Cardiac fibroblast (primary cell): ENCODE measurements at regions not wholly inside any gene's neighbourhood (a gene's known extent, or its start where the extent isn't known, plus 50 kb on each side); places are given as distances from the start of the nearest gene placed in this dataset.
"Not testable (repeated sequence)": the region's sequence is repeated elsewhere in the genome, so short reads cannot be mapped to it uniquely, and the experiment has no call there.

Experiments used
- DNase-seq, 2 donors: peaks; one replicate each; pipeline versions ENCODE4 v3.0.0 to v3.0.0-alpha.2; 2010; ENCODE audit warnings: low read depth in 2 of 2
- H3K4me3 ChIP-seq, 2 donors: replicated peaks in 1 of 2; 1 replicate in 1 of 2; 2 replicates in 1 of 2; pipeline ENCODE4 v1.5.1; 2011; ENCODE audit warnings: low read depth in 2 of 2, low read length in 2 of 2, mild to moderate bottlenecking in 2 of 2, moderate library complexity in 1 of 2
- CTCF ChIP-seq: IDR thresholded peaks from one replicate; pipeline ENCODE4 v1.5.1; 2011; ENCODE audit warnings: low read depth, mild to moderate bottlenecking, low read length, inconsistent platforms

GRCh38 chr6:11374036-11375010 is 141.9 kb upstream of the NEDD9 start:
- H3K4me3 ChIP-seq = no peak overlapping the region
- TF ChIP-seq CTCF = no peak
- DNase-seq = no peak

- no peak for TF ChIP-seq CTCF
Observed at GRCh38 chr6:11373208-11373607, 140.7 kb upstream of the NEDD9 start.

GRCh38 chr6:11372186-11372790 is 139.8 kb upstream of the NEDD9 start:
- not testable (repeated sequence) for H3K4me3 ChIP-seq, DNase-seq

More at GRCh38 chr6:11373208-11373607, 140.7 kb upstream of the NEDD9 start:
- no peak overlapping the region for H3K4me3 ChIP-seq
- no peak for DNase-seq

DNA sequence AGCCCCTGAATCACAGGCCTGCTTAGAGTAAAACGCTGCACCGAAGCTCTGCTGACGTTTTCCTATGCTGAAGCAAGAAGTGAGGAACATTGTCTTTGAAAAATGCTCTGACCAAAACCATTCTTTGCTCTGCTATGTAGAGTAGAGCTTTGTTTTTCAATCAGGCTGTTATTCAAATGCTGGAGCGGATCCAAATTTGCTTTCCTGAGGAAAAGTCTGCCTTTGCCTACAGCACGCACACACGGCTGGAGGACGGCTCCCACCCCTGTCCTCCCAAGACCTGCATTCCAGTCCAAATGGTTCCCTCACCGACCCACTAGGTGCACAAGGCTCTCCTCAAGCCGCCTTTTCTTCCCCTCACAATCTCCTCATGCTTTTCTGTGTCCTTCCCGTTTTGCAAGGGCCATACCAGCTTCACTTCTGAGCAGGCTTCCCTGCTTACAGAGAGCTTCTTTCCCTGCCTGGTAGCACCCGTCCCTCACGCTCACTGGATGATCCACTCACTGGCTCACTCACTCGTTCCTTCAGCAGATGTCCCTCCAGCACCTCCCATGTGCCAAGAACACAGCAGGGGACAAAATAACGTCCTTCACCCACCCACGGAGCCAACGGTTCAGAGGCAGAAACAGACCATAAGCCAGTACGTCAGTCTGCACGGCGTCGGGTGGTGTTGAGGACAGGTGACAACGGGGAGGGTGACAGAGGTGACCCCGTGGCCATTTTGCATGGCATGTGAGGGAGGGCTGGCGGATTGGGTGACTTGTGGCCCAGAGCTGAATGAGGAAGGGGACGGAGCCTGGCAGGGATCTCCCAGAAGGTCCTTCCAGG is 137.9 kb upstream of the NEDD9 start:
- peak; percentile 19 to 77 for DNase-seq
- H3K4me3 ChIP-seq = no peak overlapping the region
- TF ChIP-seq CTCF = no peak

GRCh38 chr6:11368760-11369159 is 136.3 kb upstream of the NEDD9 start:
- no peak for TF ChIP-seq CTCF
- DNase-seq = peak in 1 of 2 donors; percentile 51
- H3K4me3 ChIP-seq = no peak overlapping the region

GRCh38 chr6:11368264-11368663 is 135.8 kb upstream of the NEDD9 start:
- no peak for TF ChIP-seq CTCF
- DNase-seq = peak in 1 of 2 donors; percentile 36
- no peak overlapping the region for H3K4me3 ChIP-seq
